ENCODE measurements at regions not wholly inside any gene's neighbourhood (a gene's known extent, or its start where the extent isn't known, plus 50 kb on each side); places are given as distances from the start of the nearest gene placed in this dataset.
"Not testable (repeated sequence)": the region's sequence is repeated elsewhere in the genome, so short reads cannot be mapped to it uniquely, and the experiment has no call there.

- no peak overlapping the region for H3K27ac ChIP-seq
- TF ChIP-seq CTCF (IDR thresholded peaks at IDR 0.05) (no peak), POLR2A (IDR thresholded peaks at IDR 0.05) (no peak)
- 42% methylated on average over 12 of the region's 12 CpGs for WGBS (ENCODE audit: insufficient coverage, low coverage, low lambda C conversion rate, missing lambda C conversion rate)
- ATAC-seq (no peak), DNase-seq (no peak)
- no peaks in the 10 kb centered on the region for H3K27me3 ChIP-seq
- H3K36me3 ChIP-seq: no peaks in the 10 kb centered on the region
- intact Hi-C loops (cut with DNase I): no loop called here
- H3K4me1 ChIP-seq: no peaks in the 10 kb centered on the region
- no peaks in the 10 kb centered on the region for H3K9me3 ChIP-seq
- H3K4me3 ChIP-seq: no peak overlapping the region
Observed at GRCh38 chr10:45135443-45136198, 134.9 kb downstream of the ZNF22 start.

- Histone ChIP-seq H3K27ac (no peak overlapping the region), H3K4me1 (no peaks in the 10 kb centered on the region), H3K9me3 (no peaks in the 10 kb centered on the region), H3K27me3 (no peaks in the 10 kb centered on the region), H3K4me3 (no peak overlapping the region), H3K36me3 (no peaks in the 10 kb centered on the region)
- TF ChIP-seq CTCF (IDR thresholded peaks at IDR 0.05) (no peak), POLR2A (IDR thresholded peaks at IDR 0.05) (no peak)
- no peak for DNase-seq
- WGBS (ENCODE audit: insufficient coverage, low coverage, low lambda C conversion rate, missing lambda C conversion rate): 53% methylated on average over 8 of the region's 8 CpGs
- ATAC-seq: no peak
- intact Hi-C loops (cut with DNase I): no loop called here
Observed at GRCh38 chr10:45136256-45136655, 135.5 kb downstream of the ZNF22 start.

- TF ChIP-seq CTCF (IDR thresholded peaks at IDR 0.05): no peak
- TF ChIP-seq POLR2A (IDR thresholded peaks at IDR 0.05): no peak
Observed at GRCh38 chr10:45144326-45145070, 143.8 kb downstream of the ZNF22 start.

GRCh38 chr10:45145143-45145542 lies 144.4 kb downstream of the ZNF22 start:
- 42% methylated on average over 1 of the region's 1 CpG for WGBS (ENCODE audit: insufficient coverage, low coverage, low lambda C conversion rate, missing lambda C conversion rate)
- H3K9me3 ChIP-seq; H3K4me3 ChIP-seq; H3K4me1 ChIP-seq; H3K27me3 ChIP-seq; ATAC-seq; H3K36me3 ChIP-seq; DNase-seq; intact Hi-C loops (cut with DNase I); H3K27ac ChIP-seq: not testable (repeated sequence)

More at GRCh38 chr10:45144326-45145070, 143.8 kb downstream of the ZNF22 start:
- ATAC-seq (no peak), DNase-seq (no peak)
- Histone ChIP-seq H3K9me3 (no peaks in the 10 kb centered on the region), H3K27ac (no peak overlapping the region), H3K27me3 (no peaks in the 10 kb centered on the region), H3K4me3 (no peak overlapping the region), H3K36me3 (no peaks in the 10 kb centered on the region), H3K4me1 (no peaks in the 10 kb centered on the region)
- intact Hi-C loops (cut with DNase I): no loop called here
- 38% methylated on average over 3 of the region's 3 CpGs for WGBS (ENCODE audit: insufficient coverage, low coverage, low lambda C conversion rate, missing lambda C conversion rate)

GRCh38 chr10:45147000-45147399 lies 146.3 kb downstream of the ZNF22 start:
- ATAC-seq: no peak

More at GRCh38 chr10:45147000-45147399, 146.3 kb downstream of the ZNF22 start:
- intact Hi-C loops (cut with DNase I): no loop called here
- 58% methylated on average over 3 of the region's 3 CpGs for WGBS (ENCODE audit: insufficient coverage, low coverage, low lambda C conversion rate, missing lambda C conversion rate)
- no peaks in the 10 kb centered on the region for H3K36me3 ChIP-seq
- H3K4me1 ChIP-seq: no peaks in the 10 kb centered on the region
- H3K9me3 ChIP-seq: no peaks in the 10 kb centered on the region
- H3K27me3 ChIP-seq: no peaks in the 10 kb centered on the region
- no peak for DNase-seq
- no peak overlapping the region for H3K4me3 ChIP-seq
- no peak for TF ChIP-seq POLR2A (IDR thresholded peaks at IDR 0.05)
- TF ChIP-seq CTCF (IDR thresholded peaks at IDR 0.05): no peak
- H3K27ac ChIP-seq: no peak overlapping the region

All from right lobe of liver (tissue), 6 donors.